HepG2 (cell line): ENCODE measurements at regions not wholly inside any gene's neighbourhood (a gene's known extent, or its start where the extent isn't known, plus 50 kb on each side); places are given as distances from the start of the nearest gene placed in this dataset.

Experiments used
- ATF2 ChIP-seq: sonication (generic); formaldehyde crosslinking; IDR thresholded peaks from 2 replicates; pipeline ENCODE4 v1.4.0; 2020; ENCODE audit warnings: missing genetic modification reagents
- CTCF ChIP-seq: sonication (generic); formaldehyde crosslinking; IDR thresholded peaks from 2 replicates; pipeline ENCODE4 v1.5.0; 2020; ENCODE audit warnings: mild to moderate bottlenecking, missing genetic modification reagents, moderate library complexity
- HIVEP1 ChIP-seq: sonication (generic); formaldehyde crosslinking; IDR thresholded peaks from 2 replicates; pipeline ENCODE4 v1.4.0; 2020; ENCODE audit warnings: mild to moderate bottlenecking, missing genetic modification reagents
- JUN ChIP-seq: sonication (generic); formaldehyde crosslinking; IDR thresholded peaks from 2 replicates; pipeline ENCODE4 v1.4.0; 2020; ENCODE audit warnings: mild to moderate bottlenecking, missing genetic modification reagents
- KAT7 ChIP-seq: IDR thresholded peaks from 2 replicates; pipeline ENCODE4 v1.6.1; 2018; ENCODE audit warnings: borderline replicate concordance, missing compliant biosample characterization
- KLF6 ChIP-seq: IDR thresholded peaks from 2 replicates; pipeline ENCODE4 v1.8.0; 2016; ENCODE audit warnings: missing biosample characterization, missing genetic modification reagents
- POLR2A ChIP-seq, 2 experiments: IDR thresholded peaks; 2 replicates each; pipeline ENCODE4 v1.6.1; 2011; ENCODE audit warnings: low read depth in 2 of 2, low read length in 2 of 2, mild to moderate bottlenecking in 1 of 2, moderate library complexity in 1 of 2; ENCODE audit not compliant: insufficient read depth in 1 of 2
- RBFOX2 ChIP-seq: fragments of 200-400 bp; formaldehyde crosslinking; IDR thresholded peaks from 2 replicates; pipeline ENCODE4 v1.6.1; 2017; ENCODE audit warnings: low read depth, mild to moderate bottlenecking, low read length
- REL ChIP-seq: sonication (generic); formaldehyde crosslinking; conservative IDR thresholded peaks from 2 replicates; pipeline ENCODE4 v1.8.0; 2022; ENCODE audit warnings: mild to moderate bottlenecking, missing genetic modification reagents, moderate library complexity
- ZBTB26 ChIP-seq: IDR thresholded peaks from 2 replicates; pipeline ENCODE4 v1.6.1; 2016; ENCODE audit warnings: missing compliant biosample characterization, missing genetic modification reagents, borderline replicate concordance
- ZBTB34 ChIP-seq: sonication (generic); formaldehyde crosslinking; IDR thresholded peaks from 2 replicates; pipeline ENCODE4 v1.8.0; 2022; ENCODE audit warnings: mild to moderate bottlenecking, missing genetic modification reagents
- ZGPAT ChIP-seq: IDR thresholded peaks from 2 replicates; pipeline ENCODE4 v1.6.1; 2016; ENCODE audit warnings: mild to moderate bottlenecking
- ZNF343 ChIP-seq: sonication (generic); formaldehyde crosslinking; IDR thresholded peaks from 2 replicates; pipeline ENCODE4 v1.4.0; 2020; ENCODE audit warnings: mild to moderate bottlenecking, missing genetic modification reagents
- ZNF567 ChIP-seq: sonication (generic); formaldehyde crosslinking; IDR thresholded peaks from 2 replicates; pipeline ENCODE4 v1.8.1; 2023; ENCODE audit warnings: mild to moderate bottlenecking, missing genetic modification reagents, borderline replicate concordance

- TF ChIP-seq RBFOX2, result no peak
- no peak for TF ChIP-seq ATF2 (CRISPR knock-in tag)
- no peak for TF ChIP-seq JUN
- TF ChIP-seq ZGPAT (CRISPR knock-in tag), result no peak
- no peak for TF ChIP-seq POLR2A (IDR thresholded peaks at IDR 0.05; ENCODE audit: insufficient read depth in 1 of 2, low read depth in 2 of 2, low read length in 2 of 2)
- no peak for TF ChIP-seq ZBTB26 (CRISPR knock-in tag)
- TF ChIP-seq ZNF343 (CRISPR knock-in tag), result no peak
- no peak for TF ChIP-seq KAT7 (CRISPR knock-in tag)
- no peak for TF ChIP-seq HIVEP1 (CRISPR knock-in tag)
- no peak for TF ChIP-seq CTCF (CRISPR knock-in tag)
- TF ChIP-seq ZNF567 (CRISPR knock-in tag), result no peak
- no peak for TF ChIP-seq REL (CRISPR knock-in tag)
- TF ChIP-seq KLF6, result no peak
- no peak for TF ChIP-seq ZBTB34 (CRISPR knock-in tag)
Measured at GRCh38 chr3:74534611-74535010, 79.8 kb downstream of the CNTN3 start.
